PC-9 (cell line): ENCODE measurements at regions not wholly inside any gene's neighbourhood (a gene's known extent, or its start where the extent isn't known, plus 50 kb on each side); places are given as distances from the start of the nearest gene placed in this dataset.

ENCODE experiments used
- BruUV-seq: library from RNA; stranded (reverse); fragments of 400-500 nt; replicated peaks from 2 replicates; lab custom pipeline; 2021; lab: Mats Ljungman, UMichigan
- CTCF ChIA-PET: fragments of 300-600 bp; sonication (Branson Sonifier 250); formaldehyde crosslinking; loops from one replicate; lab custom pipeline; 2022; ENCODE audit warnings: antibody characterized with exemption; lab: Charles Lee
- POLR2A ChIA-PET: fragments of 300-600 bp; sonication (Branson Sonifier 250); formaldehyde crosslinking; loops from one replicate; lab custom pipeline; 2022; ENCODE audit warnings: antibody characterized with exemption; ENCODE audit not compliant: unreplicated experiment; lab: Charles Lee
- DNase-seq, 2 experiments: peaks; one replicate each; pipeline versions ENCODE4 v3.0.0 to v3.0.0-alpha.2; 2015 to 2022; ENCODE audit warnings: mixed read lengths in 1 of 2
- H2AFZ ChIP-seq: fragments of 200-600 bp; sonication (generic); 2 replicates; pipeline ENCODE4 v1.8.1; 2017; ENCODE audit warnings: antibody characterized with exemption
- H3F3A ChIP-seq: fragments of 200-600 bp; sonication (generic); 2 replicates; pipeline ENCODE4 v1.8.1; 2017; ENCODE audit warnings: antibody characterized with exemption, mild to moderate bottlenecking, low read depth; ENCODE audit not compliant: insufficient read depth
- H3K27ac ChIP-seq: fragments of 200-600 bp; sonication (generic); 2 replicates; pipeline ENCODE4 v1.6.1; 2016; ENCODE audit warnings: mixed run types
- H3K27me3 ChIP-seq: fragments of 200-600 bp; sonication (generic); 2 replicates; pipeline ENCODE4 v1.6.1; 2016; ENCODE audit warnings: low read depth, mixed run types; ENCODE audit not compliant: insufficient read depth
- H3K36me3 ChIP-seq: fragments of 200-600 bp; sonication (generic); 2 replicates; pipeline ENCODE4 v1.6.1; 2016; ENCODE audit warnings: low read depth, mixed run types
- H3K4me1 ChIP-seq: fragments of 200-600 bp; sonication (generic); replicated peaks from 2 replicates; pipeline ENCODE4 v1.6.1; 2016; ENCODE audit warnings: mixed run types; ENCODE audit not compliant: insufficient read depth
- H3K4me2 ChIP-seq: fragments of 200-600 bp; sonication (generic); 2 replicates; pipeline ENCODE4 v1.6.1; 2017; ENCODE audit warnings: mixed run types
- H3K4me3 ChIP-seq: fragments of 200-600 bp; sonication (generic); 2 replicates; pipeline ENCODE4 v1.6.1; 2016; ENCODE audit warnings: mixed run types
- H3K79me2 ChIP-seq: fragments of 200-600 bp; sonication (generic); 2 replicates; pipeline ENCODE4 v1.6.1; 2017; ENCODE audit warnings: low read depth, mixed run types
- H3K9me2 ChIP-seq: fragments of 200-600 bp; sonication (generic); 2 replicates; pipeline ENCODE4 v1.8.1; 2017; ENCODE audit warnings: mild to moderate bottlenecking; ENCODE audit not compliant: insufficient read depth
- H3K9me3 ChIP-seq: fragments of 200-600 bp; sonication (generic); 2 replicates; pipeline ENCODE4 v1.8.1; 2016; ENCODE audit warnings: low read depth; ENCODE audit not compliant: insufficient read depth
- H4K20me1 ChIP-seq: fragments of 200-600 bp; sonication (generic); 2 replicates; pipeline ENCODE4 v1.8.1; 2017; ENCODE audit not compliant: insufficient read depth
- CTCF ChIP-seq: fragments of 200-600 bp; sonication (generic); conservative IDR thresholded peaks from 2 replicates; pipeline ENCODE4 v1.6.1; 2017; ENCODE audit warnings: mixed run types, antibody characterized with exemption, mild to moderate bottlenecking, moderate library complexity
- EZH2 ChIP-seq: fragments of 200-600 bp; sonication (generic); IDR thresholded peaks from 2 replicates; pipeline ENCODE4 v1.8.0; 2017; ENCODE audit warnings: antibody characterized with exemption, low read depth
- intact Hi-C: fragments of 100-400 bp; cut with micrococcal nuclease; formaldehyde crosslinking; loops from one replicate; pipeline ENCODE4 v1.10.0; 2022; ENCODE audit not compliant: unreplicated experiment

GRCh38 chr12:116474899-116475298, 84.3 kb upstream of the MAP1LC3B2 start:
- DNase-seq = no peak
- POLR2A ChIA-PET = interaction anchor here (0.6 kb wide), 2 partner anchors 8 to 1590 kb away, joined by 3 to 4 read pairs; no protein-coding TSS in a partner anchor
- Histone ChIP-seq H4K20me1 (no peaks in the 10 kb centered on the region), H3K9me2 (no peaks in the 10 kb centered on the region), H3K36me3 (no peaks in the 10 kb centered on the region), H3F3A (0 out of 2 replicates have a peak, but pooled peaks cover 4% of the 10 kb centered on the region), H3K79me2 (no peaks in the 10 kb centered on the region), H3K4me1 (0 out of 2 replicates have a peak, but pooled peaks cover 16% of the 10 kb centered on the region), H3K9me3 (0 out of 2 replicates have a peak, but pooled peaks cover 5% of the 10 kb centered on the region), H2AFZ (no peak overlapping the region), H3K4me3 (no peak overlapping the region), H3K4me2 (no peak overlapping the region), H3K27me3 (no peaks in the 10 kb centered on the region), H3K27ac (no peak overlapping the region)
- no peak for TF ChIP-seq CTCF
- TF ChIP-seq EZH2 = no peak
- intact Hi-C loops = no loop called here
- CTCF ChIA-PET = no interaction called here
- BruUV-seq = no TSS peak

GRCh38 chr12:116476227-116476822, 82.9 kb upstream of the MAP1LC3B2 start:
- no TSS peak for BruUV-seq
- H3K9me3 ChIP-seq = 0 out of 2 replicates have a peak, but pooled peaks cover 5% of the 10 kb centered on the region
- H4K20me1 ChIP-seq = no peaks in the 10 kb centered on the region
- H3K79me2 ChIP-seq = no peaks in the 10 kb centered on the region
- H3K9me2 ChIP-seq = no peaks in the 10 kb centered on the region
- no peak overlapping the region for H2AFZ ChIP-seq
- no peak overlapping the region for H3K4me3 ChIP-seq
- no peak overlapping the region for H3K27ac ChIP-seq
- CTCF ChIA-PET = no interaction called here
- H3K36me3 ChIP-seq = no peaks in the 10 kb centered on the region
- no peak for TF ChIP-seq EZH2
- no peak for TF ChIP-seq CTCF
- POLR2A ChIA-PET = no interaction called here
- no peak overlapping the region for H3K4me2 ChIP-seq
- H3K27me3 ChIP-seq = no peaks in the 10 kb centered on the region
- 0 out of 2 replicates have a peak, but pooled peaks cover 16% of the 10 kb centered on the region for H3K4me1 ChIP-seq
- DNase-seq = no peak
- 0 out of 2 replicates have a peak, but pooled peaks cover 12% of the 10 kb centered on the region for H3F3A ChIP-seq
- intact Hi-C loops = no loop called here

GRCh38 chr12:116478243-116478773, 80.9 kb upstream of the MAP1LC3B2 start:
- no peak for DNase-seq
- no peak for TF ChIP-seq EZH2
- no peak for TF ChIP-seq CTCF
- no peaks in the 10 kb centered on the region for H3K79me2 ChIP-seq
- H2AFZ ChIP-seq = no peak overlapping the region
- no TSS peak for BruUV-seq
- no peak overlapping the region for H3K4me2 ChIP-seq
- H3K27ac ChIP-seq = 0 out of 2 replicates have a peak overlapping the region, but pooled peaks have one; percentile 4
- 0 out of 2 replicates have a peak, but pooled peaks cover 12% of the 10 kb centered on the region for H3F3A ChIP-seq
- H3K27me3 ChIP-seq = no peaks in the 10 kb centered on the region
- H4K20me1 ChIP-seq = no peaks in the 10 kb centered on the region
- POLR2A ChIA-PET = no interaction called here
- no peaks in the 10 kb centered on the region for H3K9me2 ChIP-seq
- 0 out of 2 replicates have a peak, but pooled peaks cover 5% of the 10 kb centered on the region for H3K9me3 ChIP-seq
- intact Hi-C loops = no loop called here
- H3K4me3 ChIP-seq = no peak overlapping the region
- CTCF ChIA-PET = no interaction called here
- H3K4me1 ChIP-seq = 0 out of 2 replicates have a peak, but pooled peaks cover 16% of the 10 kb centered on the region
- H3K36me3 ChIP-seq = no peaks in the 10 kb centered on the region
